HFF-Myc (cell line): ENCODE measurements at regions not wholly inside any gene's neighbourhood (a gene's known extent, or its start where the extent isn't known, plus 50 kb on each side); places are given as distances from the start of the nearest gene placed in this dataset.

Experiments
- DNase-seq: peaks from one replicate; pipeline ENCODE4 v3.0.0-alpha.2; 2011; ENCODE audit warnings: low read depth; ENCODE audit errors: extremely low read depth
- H3K4me3 ChIP-seq: replicated peaks from 2 replicates; pipeline ENCODE4 v1.5.1; 2011; ENCODE audit warnings: low read depth, mild to moderate bottlenecking, control low read depth, low read length
- TF ChIP-seq, protein P1 (sequence below): IDR thresholded peaks from 2 replicates; pipeline ENCODE4 v1.5.1; 2012; ENCODE audit warnings: mild to moderate bottlenecking, low read depth, low read length, control low read depth; ENCODE audit errors: missing control alignments

DNA sequence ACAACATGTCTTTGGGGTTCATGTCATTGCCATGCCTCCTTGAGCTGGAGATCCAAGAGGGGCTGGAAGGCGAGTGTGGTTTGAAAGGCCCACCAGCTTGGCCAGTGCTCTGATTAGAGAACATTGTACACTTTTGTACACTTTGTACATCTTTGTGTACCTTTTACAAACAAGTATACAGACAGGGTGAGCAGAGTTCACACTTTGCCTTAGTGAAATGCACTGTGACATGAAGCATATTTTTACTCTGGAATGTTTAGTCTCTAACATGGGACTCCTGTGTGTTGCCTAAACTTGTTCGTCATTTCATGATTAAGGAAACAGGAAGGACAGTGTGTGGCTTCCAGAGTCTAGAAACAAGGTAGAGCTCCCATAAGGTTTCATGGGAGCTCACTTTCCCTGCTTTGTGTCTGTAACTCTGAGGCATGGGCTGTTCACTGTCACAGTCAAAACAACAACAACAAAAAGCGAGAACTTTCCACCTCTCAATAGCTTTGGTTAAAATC lies 225.8 kb upstream of the SOX4 start:
- TF ChIP-seq, protein P1, sequence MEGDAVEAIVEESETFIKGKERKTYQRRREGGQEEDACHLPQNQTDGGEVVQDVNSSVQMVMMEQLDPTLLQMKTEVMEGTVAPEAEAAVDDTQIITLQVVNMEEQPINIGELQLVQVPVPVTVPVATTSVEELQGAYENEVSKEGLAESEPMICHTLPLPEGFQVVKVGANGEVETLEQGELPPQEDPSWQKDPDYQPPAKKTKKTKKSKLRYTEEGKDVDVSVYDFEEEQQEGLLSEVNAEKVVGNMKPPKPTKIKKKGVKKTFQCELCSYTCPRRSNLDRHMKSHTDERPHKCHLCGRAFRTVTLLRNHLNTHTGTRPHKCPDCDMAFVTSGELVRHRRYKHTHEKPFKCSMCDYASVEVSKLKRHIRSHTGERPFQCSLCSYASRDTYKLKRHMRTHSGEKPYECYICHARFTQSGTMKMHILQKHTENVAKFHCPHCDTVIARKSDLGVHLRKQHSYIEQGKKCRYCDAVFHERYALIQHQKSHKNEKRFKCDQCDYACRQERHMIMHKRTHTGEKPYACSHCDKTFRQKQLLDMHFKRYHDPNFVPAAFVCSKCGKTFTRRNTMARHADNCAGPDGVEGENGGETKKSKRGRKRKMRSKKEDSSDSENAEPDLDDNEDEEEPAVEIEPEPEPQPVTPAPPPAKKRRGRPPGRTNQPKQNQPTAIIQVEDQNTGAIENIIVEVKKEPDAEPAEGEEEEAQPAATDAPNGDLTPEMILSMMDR, result no peak
- DNase-seq, result no peak
- H3K4me3 ChIP-seq, result no peak overlapping the region

DNA sequence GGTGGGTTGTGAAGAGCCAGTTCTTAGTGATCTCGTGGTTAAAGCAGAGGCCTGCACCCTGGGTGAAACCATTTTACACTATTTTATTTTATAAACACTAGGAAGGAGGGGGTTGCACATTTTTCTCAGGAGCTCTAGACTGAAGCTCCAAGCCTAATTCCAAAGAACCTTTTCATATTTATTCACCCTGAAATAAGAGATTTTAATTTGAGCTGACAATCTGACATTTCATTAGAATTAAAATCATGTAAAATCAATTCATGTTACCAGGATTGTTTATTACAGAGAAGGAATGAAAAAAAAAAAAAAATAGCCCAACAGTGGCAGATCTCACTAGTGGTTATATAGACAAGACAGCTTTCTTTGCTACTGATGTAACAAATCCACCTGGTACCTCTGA lies 222.5 kb upstream of the SOX4 start:
- no peak for DNase-seq
- no peak overlapping the region for H3K4me3 ChIP-seq
- TF ChIP-seq, protein P1, result no peak

DNA sequence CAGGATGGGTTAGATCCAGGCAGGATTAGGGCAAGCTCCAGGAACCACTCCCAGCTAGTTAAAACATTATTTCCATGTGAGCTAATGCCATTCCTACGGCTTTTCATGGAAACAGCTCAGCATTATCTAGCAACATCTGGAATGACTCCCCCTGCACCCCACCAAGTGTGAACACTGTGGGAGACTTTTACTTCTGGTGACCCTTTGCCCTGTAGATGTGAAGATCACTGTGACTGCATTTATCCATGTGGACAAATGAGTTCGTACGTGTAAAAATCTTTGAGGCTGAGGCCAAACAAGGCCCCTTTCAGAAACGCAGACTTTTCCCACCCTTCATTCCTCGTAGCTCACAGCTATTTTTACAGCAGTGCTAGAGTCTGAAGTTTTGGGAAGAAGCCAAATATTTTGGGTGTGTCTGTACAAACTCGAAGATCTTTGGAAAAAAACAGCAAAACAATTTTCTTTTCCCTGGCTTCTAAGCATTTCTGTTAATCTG lies 221.8 kb upstream of the SOX4 start:
- peak; percentile 59 for DNase-seq
- H3K4me3 ChIP-seq, result no peak overlapping the region
- TF ChIP-seq, protein P1, result no peak

DNA sequence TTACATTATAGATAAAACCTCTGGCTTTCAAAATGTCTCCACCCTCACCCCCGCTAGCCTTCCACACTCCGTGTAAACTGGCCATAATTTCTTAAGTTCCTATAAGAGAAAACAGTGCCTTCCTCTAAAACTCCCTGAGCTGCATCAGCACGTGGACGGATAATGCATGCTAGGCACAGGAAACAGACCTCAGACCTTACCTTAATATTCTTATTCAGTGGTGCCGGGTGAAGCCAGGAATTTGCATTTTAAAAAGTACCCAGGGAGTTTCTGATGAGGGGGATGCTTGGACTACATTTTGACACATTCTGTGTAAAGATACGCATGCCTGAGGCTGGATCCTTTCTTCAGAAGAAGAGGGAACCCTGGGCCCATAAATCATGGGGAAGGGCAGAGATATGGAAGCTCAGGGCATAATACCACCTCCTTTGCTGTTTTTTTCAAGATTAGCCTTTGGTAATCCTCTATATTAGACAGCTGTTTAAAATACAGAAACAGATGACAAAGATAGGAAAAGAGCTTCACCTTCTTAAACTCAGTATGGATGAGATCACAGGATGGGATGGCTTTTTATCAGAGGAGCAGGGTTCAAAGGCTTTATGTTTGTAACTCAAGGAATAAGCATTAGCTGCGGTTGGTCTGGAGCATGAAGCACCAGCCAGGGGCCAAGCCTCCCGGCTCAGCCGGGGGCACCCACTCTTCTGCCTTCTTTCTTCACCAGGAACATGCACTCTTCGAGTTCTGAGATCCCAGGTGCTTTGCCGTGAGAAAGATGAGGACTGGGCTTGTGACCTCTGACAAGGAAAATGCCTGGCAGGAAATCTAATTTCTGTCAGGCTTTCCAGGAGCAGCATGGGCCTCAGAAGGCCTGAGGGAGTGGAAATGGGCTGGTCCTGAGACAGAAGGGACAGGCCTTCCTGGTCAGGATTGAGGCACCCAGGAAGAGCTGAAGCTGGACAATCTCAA lies 218.1 kb upstream of the SOX4 start:
- no peak for DNase-seq
- TF ChIP-seq, protein P1, result no peak

DNA sequence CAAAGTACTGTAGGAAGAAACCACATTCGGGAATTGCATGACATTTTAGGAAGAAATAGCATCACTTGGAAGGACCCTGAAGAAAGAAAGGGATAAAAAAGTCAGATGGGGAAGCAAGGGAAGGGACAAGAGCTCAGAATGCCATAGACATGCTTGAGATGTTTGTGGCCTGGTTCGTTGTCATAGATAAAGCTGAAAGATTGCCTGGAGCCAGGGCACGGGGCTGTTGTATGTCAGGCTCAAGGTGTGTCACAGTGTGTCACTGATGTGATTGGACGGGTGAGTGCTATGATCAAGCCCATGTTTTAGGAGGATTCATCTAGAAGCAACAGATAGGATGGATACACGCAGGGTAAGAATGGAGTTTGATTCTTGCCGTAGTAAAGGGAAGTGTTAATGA lies 216.2 kb upstream of the SOX4 start:
- DNase-seq, result no peak
- TF ChIP-seq, protein P1, result no peak
- no peak overlapping the region for H3K4me3 ChIP-seq

More for the DNA sequence above, 218.1 kb upstream of the SOX4 start:
- H3K4me3 ChIP-seq, result no peak overlapping the region

DNA sequence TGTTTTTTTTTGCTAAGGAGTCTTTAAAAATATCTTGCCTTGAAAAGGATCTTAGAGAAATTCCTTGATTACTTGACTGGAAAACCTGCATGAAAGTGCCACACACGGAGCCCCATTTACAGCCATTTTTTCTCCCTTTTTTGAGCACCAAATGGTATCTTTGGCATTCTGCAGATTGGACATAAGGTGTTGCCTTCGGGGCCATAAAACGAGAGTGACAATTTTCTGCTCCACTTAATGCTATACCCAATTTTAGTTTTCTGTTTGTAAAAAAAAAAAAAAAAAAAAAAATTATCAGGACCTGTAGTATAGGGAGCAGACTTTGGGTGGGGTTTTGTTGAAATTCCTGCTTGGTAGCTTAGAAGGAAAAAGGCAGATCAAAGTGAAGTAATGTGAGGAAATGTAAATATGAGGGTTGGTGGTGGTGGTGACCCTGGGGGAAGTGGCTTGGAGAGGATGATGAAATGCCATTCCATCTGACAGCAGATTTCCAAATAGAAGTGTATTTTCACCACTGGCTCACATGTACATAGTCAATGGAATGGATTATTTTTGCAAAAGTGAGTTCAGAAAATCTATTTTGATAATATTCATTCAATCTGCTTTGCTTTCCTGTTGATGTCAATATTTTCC lies 212.1 kb upstream of the SOX4 start:
- H3K4me3 ChIP-seq, result no peak overlapping the region
- TF ChIP-seq, protein P1, result no peak
- DNase-seq, result no peak
